ENCODE measurements at regions not wholly inside any gene's neighbourhood (a gene's known extent, or its start where the extent isn't known, plus 50 kb on each side); places are given as distances from the start of the nearest gene placed in this dataset.
A peak's percentile ranks its signal among the peaks of the same experiment; 100 is the strongest.

GRCh38 chr17:77555741-77556291 lies 402.7 kb upstream of the TNRC6C start:
- 0 out of 2 replicates have a peak, but pooled peaks have one; percentile 15 for TF ChIP-seq ZNF891 (CRISPR knock-in tag; IDR thresholded peaks at IDR 0.05)
- TF ChIP-seq ZNF264 (CRISPR knock-in tag; IDR thresholded peaks at IDR 0.05): no peak
- TF ChIP-seq KDM2A (CRISPR knock-in tag; IDR thresholded peaks at IDR 0.05; ENCODE audit: borderline replicate concordance, low read depth): no peak
- 0 out of 2 replicates have a peak, but pooled peaks have one; percentile 37 for TF ChIP-seq NRL (CRISPR knock-in tag; IDR thresholded peaks at IDR 0.05; ENCODE audit: borderline replicate concordance)
- TF ChIP-seq HOMEZ (CRISPR knock-in tag; IDR thresholded peaks at IDR 0.05; ENCODE audit: low read depth): no peak
- TF ChIP-seq GLI4 (CRISPR knock-in tag; IDR thresholded peaks at IDR 0.05; ENCODE audit: borderline replicate concordance): no peak
- Histone ChIP-seq H4K20me1 (ENCODE audit: insufficient read depth, low read length) (no peaks in the 10 kb centered on the region), H3K4me1 (ENCODE audit: insufficient read depth, low read length) (peaks cover 14% of the 10 kb centered on the region; the same call in 1 of the 2 replicates), H3K9ac (ENCODE audit: insufficient read depth, low read depth, low read length) (no peak overlapping the region), H2AFZ (ENCODE audit: low read length) (no peak overlapping the region), H3K4me2 (ENCODE audit: low read depth, low read length) (no peak overlapping the region), H3K27me3 (ENCODE audit: control insufficient read depth in 1 of 2, insufficient read depth in 2 of 2, low read length in 2 of 2) (peaks cover 24 to 87% of the 10 kb centered on the region in 2 experiments), H3K9me3 (ENCODE audit: low read length) (no peaks in the 10 kb centered on the region), H3K79me2 (ENCODE audit: insufficient read depth, low read length) (no peaks in the 10 kb centered on the region), H3K36me3 (replicated peaks in 1 of 2; ENCODE audit: control insufficient read depth in 1 of 2, insufficient read depth in 2 of 2, low read length in 2 of 2) (no peaks in the 10 kb centered on the region), H3K4me3 (replicated peaks in 1 of 3; ENCODE audit: insufficient read depth in 1 of 3, low read depth in 2 of 3, low read length in 3 of 3) (no peak overlapping the region), H3K27ac (ENCODE audit: extremely low read length, insufficient read depth, low read length) (no peak overlapping the region)
- intact Hi-C loops (cut with micrococcal nuclease; ENCODE audit: unreplicated experiment) (no loop called here), in situ Hi-C loops (cut with HindIII; ENCODE audit: extremely low pct_ligation_motif_present, low pct_unique_long_range_greater_than_20kb) (no loop called here)
- WGBS (ENCODE audit: low lambda C conversion rate): 2% methylated on average over 11 of the region's 11 CpGs
- BruUV-seq (replicated peaks): no TSS peak
- ChIA-PET POLR2A (no interaction called here), CTCF (ENCODE audit: low intra/inter-chr PET ratio, low total read pairs) (no interaction called here)
- ATAC-seq: no peak
- no peak for FAIRE-seq
- no peak for DNase-seq (ENCODE audit: low spot score)

Measured in HepG2 (cell line).